Colon (tissue), 2 donors: ENCODE measurements at regions not wholly inside any gene's neighbourhood (a gene's known extent, or its start where the extent isn't known, plus 50 kb on each side); places are given as distances from the start of the nearest gene placed in this dataset.

ENCODE experiments used
- FAIRE-seq: peaks from 2 replicates; lab custom pipeline; 2012; peaks lifted over from hg19 to GRCh38; lab: Jason Lieb, UNC
- donor health status: control.
- donor health status: control.

GRCh38 chr19:32105527-32106310, 239.7 kb upstream of the ZNF507 start:
- no peak for FAIRE-seq

DNA sequence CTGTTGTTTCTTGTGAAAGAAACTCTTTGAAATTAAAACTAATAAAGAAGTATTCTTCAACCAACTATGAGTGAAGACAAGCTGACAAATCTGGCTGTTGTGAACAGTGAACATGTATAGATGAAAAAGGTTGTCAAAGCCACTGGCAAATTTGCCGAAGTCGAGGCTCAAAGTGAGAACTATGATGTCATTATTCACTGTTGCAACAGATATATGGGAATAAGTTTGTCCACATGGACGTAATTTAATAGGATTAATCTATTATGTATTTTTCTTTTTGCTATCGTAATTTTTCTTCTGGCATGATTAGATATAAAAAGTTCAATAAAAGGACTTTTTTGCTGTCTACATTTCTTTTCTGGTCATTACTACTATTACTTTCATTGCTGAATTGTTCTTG, 223.2 kb upstream of the ZNF507 start:
- no peak for FAIRE-seq

DNA sequence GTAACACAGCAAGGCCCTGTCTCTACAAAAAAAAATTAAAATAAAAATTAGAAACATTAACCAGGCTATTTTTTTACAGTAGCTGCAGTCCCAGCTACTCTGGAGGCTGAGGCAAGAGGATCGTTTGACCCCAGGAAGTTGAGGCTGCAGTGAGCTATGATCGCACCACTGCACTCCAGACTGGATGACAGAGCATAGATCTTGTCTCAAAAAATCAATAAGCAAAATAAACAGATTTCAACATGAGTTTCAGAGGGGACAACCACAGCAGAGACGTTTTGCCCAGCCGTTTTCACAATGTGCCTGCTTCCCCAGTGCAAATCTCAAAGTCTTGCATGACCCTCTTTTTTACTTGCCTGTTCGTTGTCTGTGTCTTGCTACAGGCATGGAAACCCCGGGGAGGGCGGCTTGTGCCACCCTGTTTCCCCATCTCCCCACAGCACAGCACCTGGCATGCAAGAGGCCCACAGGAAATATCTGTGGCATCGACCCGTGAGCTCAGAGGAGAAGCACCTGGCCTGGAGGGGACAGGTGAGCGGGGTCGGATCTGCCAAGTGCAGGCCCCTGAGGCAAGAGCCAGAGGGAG, 222.0 kb upstream of the ZNF507 start:
- no peak for FAIRE-seq

GRCh38 chr19:32124585-32124984, 220.8 kb upstream of the ZNF507 start:
- FAIRE-seq = no peak

DNA sequence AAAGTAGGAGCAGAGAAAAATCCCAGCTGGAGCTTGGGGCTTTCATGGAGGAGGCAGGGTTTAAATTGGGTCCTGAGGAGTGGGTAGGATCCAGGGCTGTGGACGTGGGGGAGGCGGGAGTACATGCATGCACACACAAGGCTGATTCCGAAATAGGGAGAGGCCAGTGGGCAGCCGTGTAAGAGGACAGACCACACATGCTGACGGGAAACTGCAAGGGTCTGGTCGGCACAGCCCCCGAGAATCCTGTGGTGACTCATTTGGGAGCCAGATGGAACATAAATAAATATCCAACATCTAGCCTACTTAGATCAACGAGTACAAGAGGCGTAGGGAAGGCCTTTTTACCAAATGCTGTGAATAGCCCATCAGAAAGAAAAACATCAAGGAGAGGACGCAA, 216.3 kb upstream of the ZNF507 start:
- no peak for FAIRE-seq

DNA sequence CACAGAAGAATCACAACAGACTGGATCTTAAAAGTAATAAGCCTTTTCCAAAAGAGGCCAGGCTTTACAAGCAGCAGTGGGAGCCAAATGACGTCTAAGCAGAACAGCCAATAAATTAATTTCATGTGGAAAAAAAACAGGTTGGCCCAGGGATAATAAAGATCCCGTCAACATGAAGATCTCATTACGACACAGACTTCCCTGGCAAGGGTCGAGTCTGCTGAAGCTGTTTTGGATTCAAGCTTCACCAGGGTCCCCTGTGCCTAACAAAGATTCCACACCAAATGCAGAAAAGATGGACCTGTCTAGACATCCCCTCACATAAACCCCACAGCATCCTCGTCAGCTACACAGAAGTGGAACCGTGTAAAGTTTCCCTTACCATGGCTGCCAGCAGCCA, 215.1 kb upstream of the ZNF507 start:
- FAIRE-seq = no peak

DNA sequence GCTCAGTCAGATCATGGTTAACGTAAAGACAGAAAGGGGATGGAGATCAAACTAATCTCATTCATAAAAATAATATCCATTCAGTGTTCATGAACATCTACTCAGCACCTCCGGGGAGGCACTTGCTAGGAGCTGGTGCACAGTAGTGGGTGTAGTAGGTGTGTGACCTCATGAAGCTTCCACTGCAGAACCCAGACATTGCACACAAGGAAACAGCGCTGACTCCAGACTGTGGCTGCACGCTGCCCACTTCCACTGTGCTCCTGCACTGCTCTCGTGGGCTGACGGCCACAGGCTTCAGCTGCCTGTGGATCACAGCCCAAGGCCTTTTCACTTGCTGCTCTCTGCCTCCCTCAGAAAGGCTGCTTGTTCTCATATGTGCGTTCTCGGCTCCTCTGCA, 214.4 kb upstream of the ZNF507 start:
- no peak for FAIRE-seq

GRCh38 chr19:32138416-32138815, 207.0 kb upstream of the ZNF507 start:
- FAIRE-seq = no peak

DNA sequence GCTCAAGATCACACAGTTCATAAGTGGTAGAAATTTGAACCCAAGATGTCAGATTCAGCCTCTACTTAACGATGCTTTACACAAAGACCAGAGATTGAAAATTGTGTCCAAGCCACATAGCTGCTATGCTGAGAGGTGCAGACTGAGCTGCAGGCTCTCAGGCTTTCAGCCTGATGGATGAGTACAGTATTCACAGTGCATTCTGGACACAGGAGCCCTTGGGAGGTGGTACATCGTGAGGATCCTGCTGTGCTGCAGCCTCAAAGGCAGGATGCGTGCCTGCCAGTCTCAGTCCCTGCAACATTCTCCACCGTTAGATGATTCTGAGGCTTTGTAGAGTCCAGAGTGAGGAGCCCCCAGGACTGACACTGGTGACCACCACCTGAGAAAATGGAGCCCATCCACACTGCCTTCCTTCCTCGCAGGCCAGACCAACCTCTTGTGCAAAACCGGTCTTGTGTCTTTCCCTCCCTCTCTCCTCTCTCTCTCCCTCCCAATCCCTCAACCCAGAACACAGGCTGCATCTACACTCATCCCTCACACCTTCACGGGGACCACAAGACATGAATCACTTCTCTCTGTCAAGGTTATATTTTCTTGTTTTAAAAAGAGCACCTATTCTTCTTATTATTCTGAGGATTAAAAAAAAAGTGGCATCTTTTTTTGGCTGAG, 203.4 kb upstream of the ZNF507 start:
- no peak for FAIRE-seq

- FAIRE-seq = no peak
Measured at GRCh38 chr19:32146664-32147063, 198.7 kb upstream of the ZNF507 start.

GRCh38 chr19:32150605-32151004, 194.8 kb upstream of the ZNF507 start:
- no peak for FAIRE-seq

DNA sequence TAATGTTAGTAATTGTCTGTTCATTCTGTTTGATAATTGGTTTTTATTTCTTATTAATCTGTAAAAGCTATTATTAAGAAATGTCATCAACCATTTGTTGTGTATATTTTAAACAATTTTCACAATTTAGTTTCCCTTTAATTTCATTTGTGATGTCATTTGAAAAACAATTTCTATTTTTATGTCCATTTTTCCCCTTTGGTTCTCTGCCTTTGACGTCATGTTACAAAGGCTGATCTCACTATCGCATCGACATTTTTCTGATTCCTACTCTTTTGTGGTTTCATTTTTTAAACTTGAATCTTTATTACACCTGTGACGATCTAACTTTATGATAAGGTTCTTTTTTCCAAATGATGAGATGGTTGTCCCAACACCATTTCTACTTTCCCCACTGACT, 191.0 kb upstream of the ZNF507 start:
- FAIRE-seq = peak; percentile 31

DNA sequence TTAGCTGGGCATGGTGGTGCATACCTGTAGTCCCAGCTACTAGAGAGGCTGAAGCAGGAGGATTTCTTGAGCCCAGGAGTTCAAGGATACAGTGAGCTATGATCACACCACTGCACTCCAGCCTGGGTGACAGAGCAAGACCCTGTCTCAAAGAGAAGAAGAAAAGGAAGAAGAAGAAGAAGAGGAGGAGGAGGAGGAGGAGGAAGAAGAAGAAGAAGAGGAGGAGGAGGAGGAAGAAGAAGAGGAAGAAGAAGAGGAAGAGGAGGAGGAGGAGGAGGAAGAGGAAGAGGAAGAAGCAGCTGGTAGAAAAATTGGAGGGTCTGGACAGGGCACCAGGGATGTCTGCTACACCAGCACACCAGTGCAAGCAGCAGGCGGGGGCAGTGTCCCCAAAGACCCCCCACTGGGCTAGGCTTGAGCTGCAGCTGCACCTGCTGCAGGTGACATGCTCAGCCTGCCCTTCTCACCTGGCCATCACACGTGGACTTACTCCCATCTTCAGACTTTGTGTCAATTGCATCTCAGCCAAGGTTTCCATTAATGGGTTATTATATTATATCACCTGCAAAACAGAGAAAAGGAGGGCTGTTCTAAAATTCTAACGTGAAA, 180.9 kb upstream of the ZNF507 start:
- no peak for FAIRE-seq

DNA sequence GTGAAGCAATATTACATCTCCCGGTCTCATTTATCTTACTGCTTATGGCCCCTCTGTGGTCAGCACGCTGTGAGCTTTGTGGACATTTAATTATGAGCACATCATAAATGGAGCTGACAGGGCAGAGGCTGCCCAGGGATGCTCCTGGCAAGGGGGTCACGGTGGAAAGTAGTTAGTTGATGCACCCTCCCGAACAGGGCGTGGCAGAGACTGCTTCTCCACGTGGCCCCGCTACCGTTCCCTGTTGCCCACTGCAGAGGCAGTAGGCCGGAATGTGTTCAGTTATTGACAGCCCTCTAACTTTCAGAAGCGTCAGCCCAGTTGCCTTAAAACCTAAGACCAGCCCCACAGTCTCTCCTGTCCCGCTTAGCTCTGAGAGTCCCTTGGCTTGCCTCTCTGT, 180.3 kb upstream of the ZNF507 start:
- FAIRE-seq = no peak

GRCh38 chr19:32165750-32166149, 179.7 kb upstream of the ZNF507 start:
- no peak for FAIRE-seq

- no peak for FAIRE-seq
Measured at GRCh38 chr19:32166238-32166637, 179.2 kb upstream of the ZNF507 start.

GRCh38 chr19:32168111-32168510, 177.3 kb upstream of the ZNF507 start:
- FAIRE-seq = no peak

GRCh38 chr19:32168606-32169005, 176.8 kb upstream of the ZNF507 start:
- FAIRE-seq = no peak

- FAIRE-seq = no peak
Measured at GRCh38 chr19:32171719-32172151, 173.7 kb upstream of the ZNF507 start.

GRCh38 chr19:32172566-32173160, 172.7 kb upstream of the ZNF507 start:
- no peak for FAIRE-seq

DNA sequence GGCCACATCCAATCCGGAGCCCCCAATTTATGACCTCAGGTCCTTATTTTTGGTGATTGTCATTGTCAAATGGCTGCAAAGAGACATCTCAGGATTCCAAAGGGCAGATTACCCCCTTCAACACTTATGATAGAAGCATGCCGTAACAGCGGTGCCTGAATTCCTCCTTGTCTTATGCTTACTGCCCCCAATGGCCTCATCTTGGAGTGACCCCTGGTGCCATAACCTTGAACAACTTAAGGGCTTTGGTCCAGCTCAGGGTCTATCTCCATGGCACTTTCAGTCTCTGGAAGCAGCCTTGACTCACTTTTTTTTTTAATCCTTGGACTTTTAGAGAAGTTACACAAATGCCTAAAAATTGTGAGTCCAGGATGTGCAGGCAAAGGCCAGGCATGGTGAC, 171.6 kb upstream of the ZNF507 start:
- no peak for FAIRE-seq

DNA sequence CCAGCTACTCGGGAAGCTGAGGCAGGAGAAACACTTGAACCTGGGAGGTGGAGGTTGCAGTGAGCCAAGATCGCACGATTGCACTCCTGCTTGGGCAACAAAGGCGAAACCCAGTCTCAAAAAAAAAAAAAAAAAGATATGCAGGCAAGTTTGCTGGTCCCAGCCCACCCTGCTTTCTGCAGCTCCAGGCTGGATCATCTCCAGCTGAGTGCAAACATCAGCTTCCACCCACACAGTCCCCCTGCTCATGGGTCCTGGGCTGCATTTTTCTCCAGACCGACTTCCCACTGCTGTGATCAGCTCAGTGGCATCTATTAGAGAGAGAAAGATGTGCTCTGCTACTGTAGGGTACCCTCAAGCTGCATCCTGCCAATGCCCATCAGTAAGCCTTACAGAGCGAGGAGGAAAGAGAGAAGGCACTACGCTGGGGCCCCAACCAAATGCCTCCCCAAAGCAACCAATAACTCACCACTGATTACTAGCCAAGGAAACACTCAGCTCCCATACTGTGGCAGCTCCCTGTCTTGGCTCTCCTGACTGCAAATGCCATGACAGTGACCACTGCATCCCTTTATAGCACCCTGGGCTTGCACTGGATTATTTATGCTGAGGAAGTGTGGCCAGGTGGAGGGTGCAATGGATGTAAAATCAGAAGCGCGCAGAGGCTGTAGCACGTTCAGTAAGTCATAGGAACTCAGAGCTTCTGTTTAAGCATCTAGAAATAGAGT, 170.9 kb upstream of the ZNF507 start:
- FAIRE-seq = no peak
